ENCODE measurements at regions not wholly inside any gene's neighbourhood (a gene's known extent, or its start where the extent isn't known, plus 50 kb on each side); places are given as distances from the start of the nearest gene placed in this dataset.

GRCh38 chr10:94193466-94193924 is 169.2 kb downstream of the NOC3L start:
- Histone ChIP-seq H4K91ac (replicated peaks; ENCODE audit: insufficient read length, low read length) (no peak overlapping the region), H3K27ac (ENCODE audit: low read depth, low read length) (no peak overlapping the region), H2BK5ac (ENCODE audit: low read depth, low read length) (no peak overlapping the region), H2AK5ac (ENCODE audit: low read depth, low read length) (no peak overlapping the region), H3K23me2 (ENCODE audit: low read depth, low read length) (no peaks in the 10 kb centered on the region), H2BK12ac (ENCODE audit: low read depth, low read length) (no peak overlapping the region), H3K4me3 (ENCODE audit: extremely low read depth in 1 of 4, insufficient read depth in 2 of 4, low read depth in 3 of 4, low read length in 4 of 4) (no peak overlapping the region), H2BK20ac (ENCODE audit: low read length) (no peak overlapping the region), H3K14ac (ENCODE audit: insufficient read length) (no peak overlapping the region), H3K79me2 (ENCODE audit: control insufficient read depth in 1 of 2, insufficient read depth in 2 of 2, low read length in 2 of 2) (no peaks in the 10 kb centered on the region), H4K20me1 (replicated peaks in 1 of 2; ENCODE audit: control insufficient read depth in 1 of 2, insufficient read depth in 2 of 2, low read length in 2 of 2) (no peaks in the 10 kb centered on the region), H2BK15ac (ENCODE audit: low read length) (no peak overlapping the region), H3K79me1 (ENCODE audit: low read depth, low read length) (no peaks in the 10 kb centered on the region), H3K23ac (ENCODE audit: insufficient read length) (no peak overlapping the region), H3K4me1 (replicated peaks in 1 of 4; ENCODE audit: control insufficient read depth in 3 of 4, insufficient read depth in 4 of 4, low read length in 3 of 4) (no peaks in the 10 kb centered on the region), H3K27me3 (replicated peaks in 1 of 4; ENCODE audit: control insufficient read depth in 3 of 4, extremely low read depth in 1 of 4, insufficient read depth in 3 of 4, low read length in 3 of 4) (no peaks in the 10 kb centered on the region), H3K4ac (replicated peaks; ENCODE audit: insufficient read length, low read depth, low read length) (no peak overlapping the region), H3K56ac (replicated peaks; ENCODE audit: insufficient read length, low read depth, low read length) (no peak overlapping the region), H3K9me3 (ENCODE audit: insufficient read depth in 2 of 2, low read depth in 1 of 2, low read length in 1 of 2) (no peaks in the 10 kb centered on the region), H3K9ac (replicated peaks in 1 of 4; ENCODE audit: extremely low read depth in 1 of 4, low read depth in 3 of 4, low read length in 3 of 4) (no peak overlapping the region), H3K36me3 (ENCODE audit: control insufficient read depth in 2 of 4, insufficient read depth in 4 of 4, low read length in 3 of 4) (no peaks in the 10 kb centered on the region), H3K18ac (ENCODE audit: extremely low read depth, low read length) (no peak overlapping the region), H2BK120ac (replicated peaks; ENCODE audit: low read depth, low read length) (no peak overlapping the region), H4K5ac (ENCODE audit: insufficient read length, low read depth, low read length) (no peak overlapping the region), H4K8ac (ENCODE audit: extremely low read depth, insufficient read depth, low read length) (no peak overlapping the region), H2AFZ (ENCODE audit: low read length) (no peak overlapping the region), H3K4me2 (ENCODE audit: insufficient read depth in 1 of 2, low read depth in 2 of 2, low read length in 2 of 2) (no peak overlapping the region)
- CTCF ChIA-PET (ENCODE audit: partially characterized antibody): no interaction called here
- FAIRE-seq: no peak
- no peak for DNase-seq (ENCODE audit: low read depth in 1 of 2, low spot score in 2 of 2)
- POLR2A ChIA-PET (ENCODE audit: partially characterized antibody): no interaction called here
- 69% methylated on average over 4 of the region's 4 CpGs; no CpG with 5 or more reads in 1 of the 2 experiments for WGBS, 2 experiments (ENCODE audit: extremely low coverage in 1 of 2, insufficient coverage in 1 of 2, insufficient read length in 1 of 2, insufficient replicate concordance in 2 of 2, low coverage in 1 of 2, low lambda C conversion rate in 2 of 2, missing lambda C conversion rate in 1 of 2)
- TF ChIP-seq SAP30 (IDR thresholded peaks at IDR 0.05; ENCODE audit: insufficient read depth, insufficient replicate concordance, low read length) (no peak), HDAC2 (IDR thresholded peaks at IDR 0.05; ENCODE audit: borderline replicate concordance in 1 of 2, low read depth in 2 of 2, low read length in 2 of 2) (no peak), BACH1 (IDR thresholded peaks at IDR 0.05; ENCODE audit: low read length) (no peak), EGR1 (IDR thresholded peaks at IDR 0.05; ENCODE audit: borderline replicate concordance, low read depth, low read length) (no peak), JUN (IDR thresholded peaks at IDR 0.05; ENCODE audit: low read depth, low read length) (no peak), USF2 (IDR thresholded peaks at IDR 0.05; ENCODE audit: low read length) (no peak), GABPA (IDR thresholded peaks at IDR 0.05; ENCODE audit: borderline replicate concordance, insufficient read depth, low read length) (no peak), SIRT6 (IDR thresholded peaks at IDR 0.05; ENCODE audit: low read length) (no peak), KDM4A (IDR thresholded peaks at IDR 0.05; ENCODE audit: low read depth, low read length, severe bottlenecking) (no peak), ATF3 (IDR thresholded peaks at IDR 0.05; ENCODE audit: insufficient read depth, low read depth, low read length) (no peak), EP300 (IDR thresholded peaks at IDR 0.05; ENCODE audit: borderline replicate concordance in 1 of 2, low read depth in 2 of 2, low read length in 2 of 2) (no peak), POLR2A (IDR thresholded peaks at IDR 0.05; ENCODE audit: control extremely low read depth in 1 of 2, low read depth in 2 of 2, low read length in 2 of 2) (no peak), EZH2 (IDR thresholded peaks at IDR 0.05; ENCODE audit: low read depth, low read length, severe bottlenecking) (no peak)

Data from H1 (cell line).